ENCODE measurements at regions not wholly inside any gene's neighbourhood (a gene's known extent, or its start where the extent isn't known, plus 50 kb on each side); places are given as distances from the start of the nearest gene placed in this dataset.

DNA sequence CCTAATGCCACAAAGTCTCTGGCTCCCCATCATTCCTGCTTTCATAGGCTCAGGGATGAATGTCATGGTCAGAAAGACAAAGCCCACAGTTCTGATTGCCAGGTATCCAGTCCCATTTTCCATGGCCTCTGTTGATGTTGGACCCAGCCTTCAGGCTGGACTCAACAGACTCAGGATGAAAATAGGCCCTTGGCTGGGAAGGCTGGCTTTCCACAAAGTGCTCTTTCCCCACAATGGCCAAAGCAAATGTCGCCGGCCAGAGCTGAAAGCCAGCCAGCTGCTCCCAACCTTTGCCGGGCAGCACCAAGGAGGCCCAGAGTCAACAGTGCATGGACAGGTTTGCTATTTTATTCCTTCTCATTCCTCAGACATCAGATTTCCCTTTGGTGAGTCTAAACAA, 430.1 kb upstream of the FGF16 start:
- no peak for TF ChIP-seq NFE2L2 (IDR thresholded peaks at IDR 0.05; ENCODE audit: low read depth, low read length)
- TF ChIP-seq, protein P1, sequence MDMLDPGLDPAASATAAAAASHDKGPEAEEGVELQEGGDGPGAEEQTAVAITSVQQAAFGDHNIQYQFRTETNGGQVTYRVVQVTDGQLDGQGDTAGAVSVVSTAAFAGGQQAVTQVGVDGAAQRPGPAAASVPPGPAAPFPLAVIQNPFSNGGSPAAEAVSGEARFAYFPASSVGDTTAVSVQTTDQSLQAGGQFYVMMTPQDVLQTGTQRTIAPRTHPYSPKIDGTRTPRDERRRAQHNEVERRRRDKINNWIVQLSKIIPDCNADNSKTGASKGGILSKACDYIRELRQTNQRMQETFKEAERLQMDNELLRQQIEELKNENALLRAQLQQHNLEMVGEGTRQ (IDR thresholded peaks at IDR 0.05; ENCODE audit: low read depth, low read length) = no peak
- no peak for TF ChIP-seq RCOR1 (IDR thresholded peaks at IDR 0.05; ENCODE audit: insufficient replicate concordance, low read length)
- TF ChIP-seq POLR2A (IDR thresholded peaks at IDR 0.05; ENCODE audit: low read depth, low read length) = no peak
- no peak for TF ChIP-seq FOS (IDR thresholded peaks at IDR 0.05; ENCODE audit: low read depth, low read length)
- TF ChIP-seq CHD1 (IDR thresholded peaks at IDR 0.05; ENCODE audit: low read depth, low read length) = no peak
- TF ChIP-seq RAD21 (IDR thresholded peaks at IDR 0.05; ENCODE audit: low read length) = no peak
- no peak for TF ChIP-seq SMC3 (IDR thresholded peaks at IDR 0.05; ENCODE audit: low read depth, low read length)
- TF ChIP-seq, protein P2, sequence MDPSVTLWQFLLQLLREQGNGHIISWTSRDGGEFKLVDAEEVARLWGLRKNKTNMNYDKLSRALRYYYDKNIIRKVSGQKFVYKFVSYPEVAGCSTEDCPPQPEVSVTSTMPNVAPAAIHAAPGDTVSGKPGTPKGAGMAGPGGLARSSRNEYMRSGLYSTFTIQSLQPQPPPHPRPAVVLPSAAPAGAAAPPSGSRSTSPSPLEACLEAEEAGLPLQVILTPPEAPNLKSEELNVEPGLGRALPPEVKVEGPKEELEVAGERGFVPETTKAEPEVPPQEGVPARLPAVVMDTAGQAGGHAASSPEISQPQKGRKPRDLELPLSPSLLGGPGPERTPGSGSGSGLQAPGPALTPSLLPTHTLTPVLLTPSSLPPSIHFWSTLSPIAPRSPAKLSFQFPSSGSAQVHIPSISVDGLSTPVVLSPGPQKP (IDR thresholded peaks at IDR 0.05; ENCODE audit: borderline replicate concordance, low read depth, low read length) = no peak
- TF ChIP-seq RFX5 (IDR thresholded peaks at IDR 0.05; ENCODE audit: low read depth, low read length) = no peak
- CTCF ChIA-PET = no interaction called here
- intact Hi-C loops (cut with micrococcal nuclease) = no loop called here

More for the DNA sequence above, 430.1 kb upstream of the FGF16 start:
- Histone ChIP-seq H2AFZ (replicated peaks; ENCODE audit: low read length, poor library complexity) (no peak overlapping the region), H4K91ac (ENCODE audit: insufficient read depth, low read depth, low read length) (no peak overlapping the region), H2BK5ac (ENCODE audit: low read depth, low read length, poor library complexity, severe bottlenecking) (no peak overlapping the region), H4K20me1 (ENCODE audit: insufficient read depth, low read length) (no peaks in the 10 kb centered on the region), H2BK120ac (ENCODE audit: low read depth, low read length) (no peak overlapping the region), H3K18ac (ENCODE audit: low read depth, low read length) (no peak overlapping the region), H3K4me3 (ENCODE audit: insufficient read depth, low read depth, low read length) (no peak overlapping the region), H3K4ac (ENCODE audit: low read depth, low read length) (no peak overlapping the region), H3K14ac (replicated peaks; ENCODE audit: low read depth, low read length) (no peak overlapping the region), H3K27ac (ENCODE audit: insufficient read depth, low read length) (no peak overlapping the region), H3K23ac (ENCODE audit: low read depth, low read length) (no peak overlapping the region), H3K79me1 (ENCODE audit: low read depth in 1 of 2, low read length in 2 of 2) (no peaks in the 10 kb centered on the region), H2AK9ac (replicated peaks; ENCODE audit: low read depth, low read length, poor library complexity) (no peak overlapping the region), H3K9me1 (ENCODE audit: insufficient read depth, low read length) (no peaks in the 10 kb centered on the region), H3K9ac (ENCODE audit: low read depth, low read length) (no peak overlapping the region), H3K36me3 (ENCODE audit: control insufficient read depth, insufficient read depth, low read length) (no peaks in the 10 kb centered on the region), H3K4me1 (ENCODE audit: control insufficient read depth, insufficient read depth, low read length) (no peaks in the 10 kb centered on the region), H3K27me3 (ENCODE audit: control insufficient read depth, insufficient read depth, low read length) (no peaks in the 10 kb centered on the region; the same call in 1 of the 2 replicates), H4K8ac (ENCODE audit: low read depth in 2 of 2, low read length in 2 of 2) (no peak overlapping the region), H2AK5ac (ENCODE audit: low read depth, low read length) (no peak overlapping the region), H3K4me2 (ENCODE audit: low read depth, low read length) (no peak overlapping the region), H3K9me3 (ENCODE audit: control insufficient read depth, insufficient read depth, low read length) (no peaks in the 10 kb centered on the region), H2BK20ac (ENCODE audit: low read depth, low read length) (no peak overlapping the region), H3K56ac (ENCODE audit: extremely low read depth, insufficient read depth, low read length) (no peak overlapping the region), H2BK15ac (ENCODE audit: low read depth, low read length) (no peak overlapping the region), H4K5ac (ENCODE audit: low read depth, low read length) (no peak overlapping the region)
- no peak for DNase-seq
- no peak for ATAC-seq (ENCODE audit: low read depth)
- BruUV-seq (replicated peaks) = no TSS peak
- dilution Hi-C loops (cut with HindIII; ENCODE audit: low sequenced_read_pairs, unreplicated experiment) = no loop called here
- POLR2A ChIA-PET (ENCODE audit: unreplicated experiment) = no interaction called here
- in situ Hi-C loops (cut with MboI; ENCODE audit: low sequenced_read_pairs) = no loop called here
- WGBS, 2 experiments (ENCODE audit: extremely low coverage in 2 of 2, insufficient read length in 1 of 2) = no CpG with 5 or more reads among the region's 3 CpGs

Measured in IMR-90 (cell line).